GM13976 (cell line): ENCODE measurements at regions not wholly inside any gene's neighbourhood (a gene's known extent, or its start where the extent isn't known, plus 50 kb on each side); places are given as distances from the start of the nearest gene placed in this dataset.

Experiments
- DNase-seq: peaks from one replicate; pipeline ENCODE4 v3.0.0; 2012; ENCODE audit warnings: low spot score
- CTCF ChIP-seq: IDR thresholded peaks from 2 replicates; pipeline ENCODE4 v1.5.1; 2012; ENCODE audit warnings: borderline replicate concordance, mild to moderate bottlenecking; ENCODE audit not compliant: insufficient read depth; ENCODE audit errors: extremely low read depth, missing control alignments, control extremely low read depth
- in situ Hi-C: fragments of 300-500 bp; cut with MboI; formaldehyde crosslinking; loops from one replicate; pipeline ENCODE4 v1.12.0; 2022; ENCODE audit warnings: low sequenced_read_pairs, mixed read lengths, inconsistent platforms; ENCODE audit not compliant: unreplicated experiment

GRCh38 chr15:38002883-38003477, 68.5 kb downstream of the TMCO5A start:
- no peak for DNase-seq
- in situ Hi-C loops: loop anchor here (25.0 kb wide), 1 partner anchor 684 kb away; no protein-coding TSS in a partner anchor

GRCh38 chr15:38004218-38004861, 69.9 kb downstream of the TMCO5A start:
- DNase-seq: no peak
- in situ Hi-C loops: loop anchor here (25.0 kb wide), 1 partner anchor 683 kb away; no protein-coding TSS in a partner anchor
- no peak for TF ChIP-seq CTCF

More at GRCh38 chr15:38002883-38003477, 68.5 kb downstream of the TMCO5A start:
- peak; percentile 41 for TF ChIP-seq CTCF

- in situ Hi-C loops: loop anchor here (25.0 kb wide), 1 partner anchor 681 kb away; no protein-coding TSS in a partner anchor
- TF ChIP-seq CTCF: no peak
- DNase-seq: no peak
Measured at GRCh38 chr15:38005953-38006808, 71.7 kb downstream of the TMCO5A start.

GRCh38 chr15:38010395-38010794, 76.0 kb downstream of the TMCO5A start:
- DNase-seq: no peak
- TF ChIP-seq CTCF: no peak
- in situ Hi-C loops: loop anchor here (25.0 kb wide), 1 partner anchor 677 kb away; no protein-coding TSS in a partner anchor

DNA sequence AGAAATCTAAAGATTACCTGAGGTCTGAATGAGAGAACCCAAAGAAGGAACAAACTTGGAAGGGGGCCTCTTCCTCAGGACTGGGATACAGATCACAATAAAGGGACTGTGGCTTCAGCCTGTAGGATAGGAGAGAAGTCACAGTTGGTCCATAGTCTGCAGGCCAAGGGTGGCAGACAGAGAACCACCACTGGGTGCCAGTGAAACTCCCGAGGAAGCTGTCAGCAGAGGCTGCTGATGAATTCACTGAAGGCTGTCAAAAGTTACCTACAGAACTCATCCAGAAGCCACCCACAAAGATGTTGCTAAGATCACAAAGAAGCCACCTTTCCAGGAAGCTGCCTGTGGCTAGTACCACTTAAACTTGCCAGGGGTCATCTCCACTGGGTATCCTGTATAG, 78.5 kb downstream of the TMCO5A start:
- no peak for TF ChIP-seq CTCF
- in situ Hi-C loops: loop anchor here (25.0 kb wide), 1 partner anchor 674 kb away; no protein-coding TSS in a partner anchor
- DNase-seq: no peak

DNA sequence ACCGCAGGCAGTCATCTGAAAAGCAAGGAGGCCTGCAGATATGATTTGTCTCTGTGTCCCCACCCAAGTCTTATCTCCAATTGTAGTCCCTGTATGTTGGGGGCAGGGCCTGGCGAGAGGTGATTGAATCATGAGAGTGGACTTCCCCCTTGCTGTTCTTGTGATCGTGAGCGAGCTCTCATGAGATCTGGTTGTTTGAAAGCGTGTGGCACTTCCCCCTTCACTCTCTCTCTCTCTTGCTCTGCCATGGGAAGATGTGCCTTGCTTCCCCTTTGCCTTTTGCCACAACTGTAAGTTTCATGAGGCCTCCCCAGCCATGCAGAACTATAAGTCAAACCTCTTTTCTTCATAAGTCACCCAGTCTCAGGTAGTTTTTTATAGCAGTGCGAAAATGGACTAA, 83.3 kb downstream of the TMCO5A start:
- no peak for TF ChIP-seq CTCF
- in situ Hi-C loops: loop anchor here (25.0 kb wide), 1 partner anchor 670 kb away; no protein-coding TSS in a partner anchor
- no peak for DNase-seq
